ENCODE measurements at regions not wholly inside any gene's neighbourhood (a gene's known extent, or its start where the extent isn't known, plus 50 kb on each side); places are given as distances from the start of the nearest gene placed in this dataset.

- Histone ChIP-seq H4K8ac (ENCODE audit: low read depth in 2 of 2, low read length in 2 of 2) (no peak overlapping the region), H3K18ac (ENCODE audit: low read depth, low read length) (no peak overlapping the region), H3K4me3 (ENCODE audit: insufficient read depth, low read depth, low read length) (no peak overlapping the region), H3K36me3 (ENCODE audit: control insufficient read depth, insufficient read depth, low read length) (no peaks in the 10 kb centered on the region), H3K27ac (ENCODE audit: insufficient read depth, low read length) (no peak overlapping the region), H2BK5ac (ENCODE audit: low read depth, low read length, poor library complexity, severe bottlenecking) (no peak overlapping the region), H2BK20ac (ENCODE audit: low read depth, low read length) (no peak overlapping the region), H3K14ac (replicated peaks; ENCODE audit: low read depth, low read length) (no peak overlapping the region), H3K23ac (ENCODE audit: low read depth, low read length) (no peak overlapping the region), H3K4me1 (ENCODE audit: control insufficient read depth, insufficient read depth, low read length) (peaks cover 5% of the 10 kb centered on the region), H3K9ac (ENCODE audit: low read depth, low read length) (no peak overlapping the region), H3K4ac (ENCODE audit: low read depth, low read length) (no peak overlapping the region), H2AK9ac (replicated peaks; ENCODE audit: low read depth, low read length, poor library complexity) (no peak overlapping the region), H3K27me3 (ENCODE audit: control insufficient read depth, insufficient read depth, low read length) (no peaks in the 10 kb centered on the region), H3K4me2 (ENCODE audit: low read depth, low read length) (no peak overlapping the region), H4K5ac (ENCODE audit: low read depth, low read length) (no peak overlapping the region), H3K79me1 (ENCODE audit: low read depth in 1 of 2, low read length in 2 of 2) (no peaks in the 10 kb centered on the region), H2AFZ (replicated peaks; ENCODE audit: low read length, poor library complexity) (no peak overlapping the region), H3K9me1 (ENCODE audit: insufficient read depth, low read length) (no peaks in the 10 kb centered on the region), H4K20me1 (ENCODE audit: insufficient read depth, low read length) (no peaks in the 10 kb centered on the region), H3K9me3 (ENCODE audit: control insufficient read depth, insufficient read depth, low read length) (no peaks in the 10 kb centered on the region), H2BK120ac (ENCODE audit: low read depth, low read length) (no peak overlapping the region), H4K91ac (ENCODE audit: insufficient read depth, low read depth, low read length) (no peak overlapping the region), H3K56ac (ENCODE audit: extremely low read depth, insufficient read depth, low read length) (no peak overlapping the region), H2BK15ac (ENCODE audit: low read depth, low read length) (no peak overlapping the region), H2AK5ac (ENCODE audit: low read depth, low read length) (no peak overlapping the region)
- no peak for DNase-seq
- WGBS, 2 experiments (ENCODE audit: extremely low coverage in 2 of 2, insufficient read length in 1 of 2): 83% methylated on average over 2 of the region's 12 CpGs; no CpG with 5 or more reads in 1 of the 2 experiments
- dilution Hi-C loops (cut with HindIII; ENCODE audit: low sequenced_read_pairs, unreplicated experiment) (no loop called here), intact Hi-C loops (cut with micrococcal nuclease) (no loop called here), in situ Hi-C loops (cut with MboI; ENCODE audit: low sequenced_read_pairs) (no loop called here)
- ATAC-seq (ENCODE audit: low read depth): no peak
- no peak for TF ChIP-seq RAD21 (IDR thresholded peaks at IDR 0.05; ENCODE audit: low read length)
- TF ChIP-seq CHD1 (IDR thresholded peaks at IDR 0.05; ENCODE audit: low read depth, low read length): no peak
- TF ChIP-seq MXI1 (IDR thresholded peaks at IDR 0.05; ENCODE audit: borderline replicate concordance, low read depth, low read length): no peak
- TF ChIP-seq MAZ (IDR thresholded peaks at IDR 0.05; ENCODE audit: borderline replicate concordance, low read depth, low read length): no peak
- TF ChIP-seq CTCF (conservative IDR thresholded peaks at IDR 0.05; ENCODE audit: low read depth, low read length): no peak
- no peak for TF ChIP-seq FOS (IDR thresholded peaks at IDR 0.05; ENCODE audit: low read depth, low read length)
- TF ChIP-seq USF2 (IDR thresholded peaks at IDR 0.05; ENCODE audit: low read depth, low read length): no peak
- no peak for TF ChIP-seq RCOR1 (IDR thresholded peaks at IDR 0.05; ENCODE audit: insufficient replicate concordance, low read length)
- no peak for TF ChIP-seq BHLHE40 (IDR thresholded peaks at IDR 0.05; ENCODE audit: low read depth, low read length)
- TF ChIP-seq, protein P1, sequence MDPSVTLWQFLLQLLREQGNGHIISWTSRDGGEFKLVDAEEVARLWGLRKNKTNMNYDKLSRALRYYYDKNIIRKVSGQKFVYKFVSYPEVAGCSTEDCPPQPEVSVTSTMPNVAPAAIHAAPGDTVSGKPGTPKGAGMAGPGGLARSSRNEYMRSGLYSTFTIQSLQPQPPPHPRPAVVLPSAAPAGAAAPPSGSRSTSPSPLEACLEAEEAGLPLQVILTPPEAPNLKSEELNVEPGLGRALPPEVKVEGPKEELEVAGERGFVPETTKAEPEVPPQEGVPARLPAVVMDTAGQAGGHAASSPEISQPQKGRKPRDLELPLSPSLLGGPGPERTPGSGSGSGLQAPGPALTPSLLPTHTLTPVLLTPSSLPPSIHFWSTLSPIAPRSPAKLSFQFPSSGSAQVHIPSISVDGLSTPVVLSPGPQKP (IDR thresholded peaks at IDR 0.05; ENCODE audit: borderline replicate concordance, low read depth, low read length): no peak
- no peak for TF ChIP-seq POLR2A (IDR thresholded peaks at IDR 0.05; ENCODE audit: low read depth, low read length)
- no peak for TF ChIP-seq SMC3 (IDR thresholded peaks at IDR 0.05; ENCODE audit: low read depth, low read length)
- no peak for TF ChIP-seq CEBPB (IDR thresholded peaks at IDR 0.05; ENCODE audit: low read depth, low read length)
- no peak for TF ChIP-seq NFE2L2 (IDR thresholded peaks at IDR 0.05; ENCODE audit: low read depth, low read length)
- TF ChIP-seq RFX5 (IDR thresholded peaks at IDR 0.05; ENCODE audit: low read depth, low read length): no peak
- TF ChIP-seq MAFK (IDR thresholded peaks at IDR 0.05; ENCODE audit: low read depth, low read length): no peak
- POLR2A ChIA-PET (ENCODE audit: unreplicated experiment): no interaction called here
- CTCF ChIA-PET: interaction anchor here (1.1 kb wide), 1 partner anchor 15 kb away, joined by 4 read pairs; no protein-coding TSS in a partner anchor
- no TSS peak for BruUV-seq (replicated peaks)
Observed at GRCh38 chr6:165713845-165714466, 50.9 kb upstream of the PDE10A start.
